ENCODE measurements at regions not wholly inside any gene's neighbourhood (a gene's known extent, or its start where the extent isn't known, plus 50 kb on each side); places are given as distances from the start of the nearest gene placed in this dataset.
"Not testable (repeated sequence)": the region's sequence is repeated elsewhere in the genome, so short reads cannot be mapped to it uniquely, and the experiment has no call there.

GRCh38 chr5:100130307-100130706 is 404.9 kb upstream of the FAM174A start:
- no peak overlapping the region for H3K27ac ChIP-seq
- intact Hi-C loops (cut with DNase I), result no loop called here
- ATAC-seq, result no peak

GRCh38 chr5:100119903-100120302 is 415.3 kb upstream of the FAM174A start:
- Histone ChIP-seq H3K4me3 (no peak overlapping the region), H3K9me3 (no peaks in the 10 kb centered on the region), H3K27ac (no peak overlapping the region), H3K27me3 (no peaks in the 10 kb centered on the region), H3K36me3 (no peaks in the 10 kb centered on the region), H3K4me1 (no peaks in the 10 kb centered on the region)
- ATAC-seq, result no peak
- 38% methylated on average over 1 of the region's 1 CpG for WGBS (ENCODE audit: insufficient coverage, low coverage, low lambda C conversion rate, missing lambda C conversion rate)
- intact Hi-C loops (cut with DNase I), result no loop called here
- DNase-seq, result no peak
- TF ChIP-seq POLR2A (IDR thresholded peaks at IDR 0.05), result no peak
- no peak for TF ChIP-seq CTCF (IDR thresholded peaks at IDR 0.05)

More at GRCh38 chr5:100130307-100130706, 404.9 kb upstream of the FAM174A start:
- no peaks in the 10 kb centered on the region for H3K36me3 ChIP-seq
- H3K4me3 ChIP-seq, result no peak overlapping the region
- H3K9me3 ChIP-seq, result no peaks in the 10 kb centered on the region
- DNase-seq, result no peak
- H3K27me3 ChIP-seq, result no peaks in the 10 kb centered on the region
- no peak for TF ChIP-seq CTCF (IDR thresholded peaks at IDR 0.05)
- TF ChIP-seq POLR2A (IDR thresholded peaks at IDR 0.05), result no peak
- no peaks in the 10 kb centered on the region for H3K4me1 ChIP-seq

- no peak overlapping the region for H3K27ac ChIP-seq
- H3K36me3 ChIP-seq, result no peaks in the 10 kb centered on the region
- no peak for TF ChIP-seq CTCF (IDR thresholded peaks at IDR 0.05)
- TF ChIP-seq POLR2A (IDR thresholded peaks at IDR 0.05), result no peak
- 40% methylated on average over 2 of the region's 2 CpGs for WGBS (ENCODE audit: insufficient coverage, low coverage, low lambda C conversion rate, missing lambda C conversion rate)
- no peaks in the 10 kb centered on the region for H3K27me3 ChIP-seq
- DNase-seq (no peak), ATAC-seq (no peak)
- intact Hi-C loops (cut with DNase I), result no loop called here
- H3K4me3 ChIP-seq, result no peak overlapping the region
- no peaks in the 10 kb centered on the region for H3K9me3 ChIP-seq
- H3K4me1 ChIP-seq, result no peaks in the 10 kb centered on the region
Observed at GRCh38 chr5:100110497-100110896, 424.7 kb upstream of the FAM174A start.

DNA sequence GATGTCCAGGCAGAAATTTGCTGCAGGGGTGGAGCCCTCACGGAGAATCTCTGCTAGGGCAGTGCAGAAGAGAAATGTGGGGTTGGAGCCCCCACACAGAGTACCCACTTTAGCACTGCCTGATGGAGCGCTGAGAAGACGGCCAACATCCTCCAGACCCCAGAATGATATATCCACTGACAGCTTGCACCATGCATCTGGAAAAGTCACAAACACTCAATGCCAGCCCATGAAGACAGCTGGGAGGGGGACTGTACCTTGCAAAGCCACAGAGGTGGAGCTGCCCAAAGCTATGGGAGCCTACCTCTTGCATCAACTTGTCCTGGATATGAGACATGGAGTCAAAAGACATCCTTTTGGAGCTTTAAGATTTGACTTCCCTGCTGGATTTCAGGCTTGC is 426.3 kb upstream of the FAM174A start:
- DNase-seq, result no peak
- Histone ChIP-seq H3K36me3 (no peaks in the 10 kb centered on the region), H3K9me3 (no peaks in the 10 kb centered on the region), H3K4me3 (no peak overlapping the region), H3K4me1 (no peaks in the 10 kb centered on the region), H3K27ac (no peak overlapping the region), H3K27me3 (no peaks in the 10 kb centered on the region)
- no peak for TF ChIP-seq POLR2A (IDR thresholded peaks at IDR 0.05)
- TF ChIP-seq CTCF (IDR thresholded peaks at IDR 0.05), result no peak
- ATAC-seq, result no peak
- intact Hi-C loops (cut with DNase I), result no loop called here
- WGBS (ENCODE audit: insufficient coverage, low coverage, low lambda C conversion rate, missing lambda C conversion rate), result 90% methylated on average over 2 of the region's 3 CpGs

DNA sequence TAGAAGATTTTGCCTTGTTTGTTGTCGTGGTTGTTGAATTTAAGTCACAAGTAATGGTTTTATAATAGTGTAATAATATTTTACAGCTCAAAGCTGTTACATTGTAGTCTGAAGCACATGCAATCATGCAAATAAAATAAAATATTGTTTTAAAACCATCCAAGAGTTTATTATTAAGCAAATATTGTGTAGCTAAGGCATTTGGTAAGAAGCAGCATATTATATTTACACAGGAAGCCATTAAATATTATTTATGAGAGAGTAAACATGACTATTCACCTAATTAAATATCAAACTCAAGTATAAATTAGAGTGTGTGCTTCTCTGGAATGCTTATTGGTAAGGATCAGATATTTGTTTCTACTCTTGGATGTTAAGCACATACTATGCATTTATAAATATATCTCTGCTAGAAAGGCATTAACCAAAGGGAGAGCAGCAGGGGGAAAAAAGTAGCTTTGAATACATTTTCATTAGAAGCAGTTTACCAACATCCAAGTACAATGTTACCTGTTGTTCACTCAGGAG is 431.5 kb upstream of the FAM174A start:
- H3K27me3 ChIP-seq; DNase-seq; intact Hi-C loops (cut with DNase I); H3K9me3 ChIP-seq; H3K4me3 ChIP-seq; H3K36me3 ChIP-seq; H3K27ac ChIP-seq; H3K4me1 ChIP-seq; ATAC-seq: not testable (repeated sequence)
- WGBS (ENCODE audit: insufficient coverage, low coverage, low lambda C conversion rate, missing lambda C conversion rate), result 35% methylated on average over 1 of the region's 1 CpG

- H3K27me3 ChIP-seq; H3K27ac ChIP-seq; H3K4me1 ChIP-seq; H3K36me3 ChIP-seq; DNase-seq; H3K4me3 ChIP-seq; intact Hi-C loops (cut with DNase I); ATAC-seq; H3K9me3 ChIP-seq: not testable (repeated sequence)
- 32% methylated on average over 2 of the region's 2 CpGs for WGBS (ENCODE audit: insufficient coverage, low coverage, low lambda C conversion rate, missing lambda C conversion rate)
Observed at GRCh38 chr5:100101466-100101865, 433.7 kb upstream of the FAM174A start.

GRCh38 chr5:100096328-100096727 is 438.8 kb upstream of the FAM174A start:
- H3K36me3 ChIP-seq; H3K27ac ChIP-seq; H3K27me3 ChIP-seq; DNase-seq; ATAC-seq; H3K4me3 ChIP-seq; H3K4me1 ChIP-seq; H3K9me3 ChIP-seq; intact Hi-C loops (cut with DNase I): not testable (repeated sequence)

DNA sequence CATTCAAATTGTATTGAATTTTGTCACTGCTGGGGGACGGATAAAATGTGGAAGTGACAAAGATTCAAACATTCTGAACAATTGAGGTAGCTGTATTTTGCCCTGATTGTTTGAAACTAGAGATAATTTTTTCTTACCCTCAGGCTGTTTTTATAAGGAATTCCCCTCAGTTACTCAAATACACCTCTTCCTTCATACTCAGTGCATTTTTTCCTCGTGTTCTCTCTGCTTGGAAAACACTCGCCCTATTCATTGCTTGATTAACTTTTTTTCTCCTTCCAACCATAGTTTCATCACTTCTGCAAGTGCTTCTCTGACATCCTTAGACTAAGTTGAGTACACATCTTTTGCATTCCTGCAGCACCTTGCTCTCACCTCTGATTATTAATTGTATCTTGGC is 454.5 kb upstream of the FAM174A start:
- ATAC-seq; intact Hi-C loops (cut with DNase I); DNase-seq; H3K4me1 ChIP-seq; H3K4me3 ChIP-seq; H3K9me3 ChIP-seq; H3K27ac ChIP-seq; H3K27me3 ChIP-seq; H3K36me3 ChIP-seq: not testable (repeated sequence)
- WGBS (ENCODE audit: insufficient coverage, low coverage, low lambda C conversion rate, missing lambda C conversion rate), result 27% methylated on average over 3 of the region's 3 CpGs
